ENCODE measurements at regions not wholly inside any gene's neighbourhood (a gene's known extent, or its start where the extent isn't known, plus 50 kb on each side); places are given as distances from the start of the nearest gene placed in this dataset.

GRCh38 chr4:119692001-119692400 is 63.4 kb upstream of the PDE5A start:
- TF ChIP-seq, protein P1, sequence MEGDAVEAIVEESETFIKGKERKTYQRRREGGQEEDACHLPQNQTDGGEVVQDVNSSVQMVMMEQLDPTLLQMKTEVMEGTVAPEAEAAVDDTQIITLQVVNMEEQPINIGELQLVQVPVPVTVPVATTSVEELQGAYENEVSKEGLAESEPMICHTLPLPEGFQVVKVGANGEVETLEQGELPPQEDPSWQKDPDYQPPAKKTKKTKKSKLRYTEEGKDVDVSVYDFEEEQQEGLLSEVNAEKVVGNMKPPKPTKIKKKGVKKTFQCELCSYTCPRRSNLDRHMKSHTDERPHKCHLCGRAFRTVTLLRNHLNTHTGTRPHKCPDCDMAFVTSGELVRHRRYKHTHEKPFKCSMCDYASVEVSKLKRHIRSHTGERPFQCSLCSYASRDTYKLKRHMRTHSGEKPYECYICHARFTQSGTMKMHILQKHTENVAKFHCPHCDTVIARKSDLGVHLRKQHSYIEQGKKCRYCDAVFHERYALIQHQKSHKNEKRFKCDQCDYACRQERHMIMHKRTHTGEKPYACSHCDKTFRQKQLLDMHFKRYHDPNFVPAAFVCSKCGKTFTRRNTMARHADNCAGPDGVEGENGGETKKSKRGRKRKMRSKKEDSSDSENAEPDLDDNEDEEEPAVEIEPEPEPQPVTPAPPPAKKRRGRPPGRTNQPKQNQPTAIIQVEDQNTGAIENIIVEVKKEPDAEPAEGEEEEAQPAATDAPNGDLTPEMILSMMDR (conservative IDR thresholded peaks at IDR 0.05), result no peak
- TF ChIP-seq ZFX (IDR thresholded peaks at IDR 0.05), result no peak
